GM04503 (cell line): ENCODE measurements at regions not wholly inside any gene's neighbourhood (a gene's known extent, or its start where the extent isn't known, plus 50 kb on each side); places are given as distances from the start of the nearest gene placed in this dataset.

Source experiments
- DNase-seq: peaks from one replicate; pipeline ENCODE4 v3.0.0-alpha.2; 2012; ENCODE audit warnings: low read depth

- no peak for DNase-seq
These were observed 332.0 kb downstream of the SPATA31D1 start for GRCh38 chr9:82320566-82320965.

DNA sequence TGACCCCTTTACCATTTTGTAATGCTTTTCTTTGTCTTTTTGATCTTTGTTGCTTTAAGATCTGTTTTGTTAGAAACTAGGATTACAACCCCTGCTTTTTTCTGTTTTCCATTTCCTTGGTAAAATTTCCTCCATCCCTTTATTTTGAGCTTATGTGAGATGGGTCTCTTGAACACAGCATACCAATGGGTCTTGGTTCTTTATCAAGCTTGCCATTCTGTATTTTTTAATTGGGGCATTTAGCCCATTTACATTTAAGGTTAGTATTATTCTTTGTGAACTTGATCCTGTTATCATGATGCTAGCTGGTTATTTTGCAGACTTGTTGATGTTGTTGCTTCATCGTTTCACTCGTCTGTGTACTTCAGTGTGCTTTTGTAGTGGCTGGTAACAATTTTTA, 337.3 kb downstream of the SPATA31D1 start:
- DNase-seq: no peak

- no peak for DNase-seq
These were observed 339.1 kb downstream of the SPATA31D1 start for GRCh38 chr9:82327641-82328040.

GRCh38 chr9:82331079-82331478, 342.5 kb downstream of the SPATA31D1 start:
- DNase-seq: no peak

DNA sequence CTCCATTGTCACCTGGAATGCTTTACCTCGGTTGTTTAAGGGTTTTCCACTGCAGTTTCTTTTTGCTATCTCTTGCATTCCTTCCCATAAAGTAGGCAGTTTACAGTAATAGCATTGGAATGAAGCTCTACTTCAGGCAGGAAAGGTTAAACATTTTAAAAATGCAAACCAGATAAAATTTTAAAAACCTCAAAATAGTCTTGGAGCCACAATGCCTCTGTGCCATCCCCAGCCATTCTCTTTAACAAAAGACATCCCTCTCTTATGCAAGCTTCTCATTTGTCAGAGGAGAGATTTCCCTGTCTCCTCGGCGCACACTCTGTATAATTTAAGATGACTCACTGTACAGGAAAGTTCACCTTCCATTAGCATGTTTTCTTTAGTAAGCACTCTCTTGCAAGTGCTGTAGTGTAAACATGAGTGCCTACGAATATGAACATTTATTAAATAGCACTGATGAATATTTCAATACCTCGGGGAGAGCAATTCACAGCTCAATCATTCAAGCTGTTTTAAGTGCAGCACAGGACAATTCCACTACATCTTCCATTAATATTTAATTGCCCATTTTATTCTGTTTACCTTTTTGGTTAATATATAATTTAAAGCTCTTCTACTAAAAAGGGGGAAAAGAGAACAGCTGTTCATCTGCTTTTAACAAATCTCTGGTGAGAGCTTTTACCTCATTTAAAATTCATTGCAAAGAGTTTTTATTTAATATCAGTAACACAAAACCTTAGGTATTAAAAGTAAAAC, 343.6 kb downstream of the SPATA31D1 start:
- peak; percentile 72 for DNase-seq

DNA sequence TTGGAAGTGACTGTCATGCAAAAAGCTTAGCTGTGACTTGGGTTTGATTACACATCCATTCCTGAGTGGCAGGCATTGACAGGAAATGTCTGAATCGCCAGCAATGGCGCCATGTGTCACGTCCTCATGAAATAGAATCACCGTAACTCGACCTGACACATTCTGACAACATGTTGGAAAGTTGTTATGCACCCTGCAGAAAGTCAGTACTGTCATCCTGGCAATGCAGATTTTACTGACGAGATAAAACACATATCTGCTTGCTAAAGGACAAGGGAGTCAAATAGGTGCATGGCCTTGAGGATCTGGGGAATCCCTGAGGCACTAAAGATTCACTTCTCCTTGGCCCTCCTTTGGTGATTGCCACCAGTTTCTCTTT, 344.2 kb downstream of the SPATA31D1 start:
- no peak for DNase-seq

- no peak for DNase-seq
These were observed 345.1 kb downstream of the SPATA31D1 start for GRCh38 chr9:82333671-82334070.

DNA sequence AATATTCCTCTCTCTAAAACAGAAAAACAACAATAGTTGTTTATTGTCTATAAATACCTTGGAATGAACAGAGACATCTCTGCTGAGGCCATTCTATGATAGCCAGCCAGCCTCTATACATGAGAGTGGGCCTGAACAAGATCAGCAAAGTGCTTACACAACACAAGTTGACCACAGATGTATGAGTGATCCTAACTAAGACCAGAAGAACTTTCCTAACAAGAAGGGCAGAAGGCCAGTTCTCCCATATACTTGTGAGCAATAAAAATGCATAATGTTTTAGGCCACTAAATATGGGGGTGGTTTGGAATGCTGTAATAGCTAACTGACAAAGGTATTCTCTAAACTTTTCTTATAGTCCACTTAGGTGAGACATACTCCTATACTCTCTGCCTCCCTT, 345.7 kb downstream of the SPATA31D1 start:
- DNase-seq: no peak

- no peak for DNase-seq
These were observed 348.8 kb downstream of the SPATA31D1 start for GRCh38 chr9:82337351-82337750.

DNA sequence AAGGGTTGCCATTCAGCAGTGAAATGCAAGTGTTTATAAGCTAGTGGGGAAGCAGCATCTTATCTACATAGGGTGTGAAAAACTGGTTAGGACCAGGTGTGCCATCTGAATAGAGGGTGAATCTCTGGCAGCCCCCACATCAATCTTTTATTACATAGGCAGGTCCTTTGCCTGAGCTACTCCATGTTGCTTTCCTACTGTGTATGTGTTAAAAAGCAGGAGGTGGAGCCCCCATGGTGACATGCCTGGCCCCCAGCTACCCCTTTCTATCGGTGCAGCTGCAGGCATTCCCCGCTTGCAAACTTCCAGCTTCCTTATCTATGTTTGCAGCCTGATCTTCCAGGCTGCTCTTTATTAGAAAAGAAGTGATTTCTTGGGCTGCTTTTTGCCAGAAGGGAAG, 353.5 kb downstream of the SPATA31D1 start:
- no peak for DNase-seq

DNA sequence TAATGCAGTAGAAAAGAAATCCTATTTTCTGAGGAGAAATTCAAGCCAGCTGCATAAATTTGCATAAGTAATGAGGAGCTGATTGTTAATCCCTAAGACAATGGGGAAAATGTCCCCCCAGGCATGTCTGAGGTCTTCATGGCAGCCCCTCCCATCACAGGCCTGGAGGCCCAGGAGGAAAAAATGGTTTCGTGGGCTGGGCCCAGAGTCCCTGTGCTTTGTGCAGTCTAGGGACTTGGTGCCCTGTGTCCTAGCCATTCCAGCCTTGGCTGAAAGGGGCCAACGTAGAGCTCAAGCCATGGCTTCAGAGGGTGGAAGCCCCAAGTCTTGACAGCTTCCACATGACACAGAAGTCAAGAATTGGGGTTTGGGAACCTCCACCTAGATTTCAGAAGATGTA, 357.5 kb downstream of the SPATA31D1 start:
- no peak for DNase-seq

DNA sequence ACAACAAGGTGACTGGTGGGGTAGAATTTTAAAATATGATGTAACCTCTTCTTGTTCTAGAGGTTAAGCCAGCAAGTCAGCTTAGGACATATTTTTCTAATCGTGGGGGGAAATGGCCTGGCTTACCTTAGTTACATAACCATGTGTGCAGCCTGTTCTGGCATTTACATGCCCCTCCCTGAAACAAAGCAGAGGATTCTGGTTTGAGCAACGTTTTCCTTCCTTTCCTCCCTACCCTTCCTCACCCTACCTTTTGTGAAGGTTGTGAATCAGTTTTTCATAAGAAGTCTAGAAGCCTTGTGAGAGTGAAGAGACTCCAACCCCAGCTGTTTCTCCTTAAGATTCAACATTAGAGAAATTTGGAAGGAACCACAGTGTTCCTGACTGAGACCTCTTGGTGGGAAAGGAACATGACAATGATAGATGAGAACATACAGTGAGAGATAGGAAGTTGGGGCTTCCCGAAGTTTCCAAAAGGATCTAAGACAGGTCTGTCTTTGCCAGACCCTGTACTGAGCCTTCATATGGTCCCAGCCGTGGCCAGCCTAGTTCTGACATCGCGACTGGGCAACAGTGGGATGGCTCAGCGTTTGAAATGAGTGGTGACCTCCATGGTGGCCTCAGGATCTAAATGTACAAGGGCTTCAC, 365.2 kb downstream of the SPATA31D1 start:
- DNase-seq: no peak

DNA sequence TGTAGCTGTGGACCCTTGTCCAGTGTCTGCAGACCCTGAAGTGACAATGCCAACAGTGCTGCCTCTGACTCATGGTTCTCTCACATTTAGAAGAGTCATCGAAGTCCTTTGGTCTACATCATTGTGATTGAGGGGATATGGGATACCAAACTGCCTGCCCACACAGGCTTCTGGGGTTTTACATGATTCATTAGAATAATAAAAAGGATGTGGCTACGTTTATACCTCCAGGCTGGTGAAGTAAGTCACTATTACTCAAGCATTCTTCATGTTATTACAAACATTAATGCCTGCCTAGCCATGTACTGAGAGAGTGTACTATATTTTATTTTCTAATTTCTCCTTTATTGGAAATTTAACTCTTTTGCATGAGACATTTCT, 365.7 kb downstream of the SPATA31D1 start:
- peak; percentile 36 for DNase-seq

DNA sequence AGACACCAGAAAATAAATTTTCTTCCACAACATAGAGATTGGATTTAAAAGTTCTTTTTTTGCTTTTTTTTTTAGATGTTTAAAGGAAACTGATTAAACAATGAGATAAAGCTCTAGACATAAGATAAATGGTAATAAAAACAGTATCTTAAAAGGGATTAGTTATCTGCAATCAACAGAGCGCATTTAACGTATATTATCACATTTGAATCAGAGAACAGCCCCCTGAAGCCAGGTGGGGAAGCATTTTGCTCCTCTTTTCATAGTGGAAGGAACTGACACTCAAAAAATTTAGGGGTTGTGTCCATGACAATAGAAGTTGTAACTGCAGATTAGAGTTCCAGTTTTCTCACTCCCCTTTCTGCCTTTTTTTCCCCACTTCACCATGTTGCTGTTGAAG, 367.6 kb downstream of the SPATA31D1 start:
- no peak for DNase-seq

DNA sequence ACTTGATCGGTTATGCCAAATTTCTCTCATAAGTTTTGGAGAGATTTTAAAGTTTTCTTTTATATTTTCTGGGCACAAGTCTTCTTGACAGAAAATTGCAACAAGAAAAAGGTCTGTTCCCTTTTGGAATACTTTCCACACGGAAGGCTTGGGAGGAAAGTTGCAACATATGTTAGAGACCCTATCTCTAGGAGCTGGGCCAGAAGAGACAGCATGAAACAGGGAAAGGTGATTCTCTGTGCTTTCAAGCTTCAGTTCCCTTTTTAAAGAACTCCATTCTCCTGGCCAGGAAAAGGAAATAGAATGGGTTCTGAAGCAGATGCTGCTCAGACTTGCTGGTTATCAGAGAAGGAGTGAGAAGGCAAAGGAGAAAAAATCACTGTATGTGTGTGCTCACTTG, 368.3 kb downstream of the SPATA31D1 start:
- no peak for DNase-seq

GRCh38 chr9:82363198-82363597, 374.6 kb downstream of the SPATA31D1 start:
- DNase-seq: no peak

- DNase-seq: no peak
These were observed 375.1 kb downstream of the SPATA31D1 start for GRCh38 chr9:82363682-82364081.

- DNase-seq: no peak
These were observed 378.4 kb downstream of the SPATA31D1 start for GRCh38 chr9:82367016-82367415.

DNA sequence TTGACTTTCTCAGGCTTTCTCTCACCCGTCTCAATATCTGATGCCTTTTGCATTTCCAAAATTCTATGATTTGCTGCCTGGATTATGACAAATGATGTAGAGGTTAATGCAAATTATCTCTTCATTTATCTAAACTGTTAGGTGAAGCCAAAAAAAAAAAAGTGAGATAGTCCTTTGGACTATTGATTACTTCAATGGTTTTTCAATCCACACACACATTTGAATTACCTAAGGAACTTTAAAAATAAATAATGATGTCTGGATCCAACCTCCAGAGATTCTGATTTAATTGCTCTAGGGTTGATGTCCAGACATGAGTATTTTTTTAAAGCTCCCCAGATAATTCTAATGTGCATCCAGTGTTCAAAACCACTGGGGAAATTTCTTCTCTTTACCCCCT, 379.4 kb downstream of the SPATA31D1 start:
- no peak for DNase-seq

DNA sequence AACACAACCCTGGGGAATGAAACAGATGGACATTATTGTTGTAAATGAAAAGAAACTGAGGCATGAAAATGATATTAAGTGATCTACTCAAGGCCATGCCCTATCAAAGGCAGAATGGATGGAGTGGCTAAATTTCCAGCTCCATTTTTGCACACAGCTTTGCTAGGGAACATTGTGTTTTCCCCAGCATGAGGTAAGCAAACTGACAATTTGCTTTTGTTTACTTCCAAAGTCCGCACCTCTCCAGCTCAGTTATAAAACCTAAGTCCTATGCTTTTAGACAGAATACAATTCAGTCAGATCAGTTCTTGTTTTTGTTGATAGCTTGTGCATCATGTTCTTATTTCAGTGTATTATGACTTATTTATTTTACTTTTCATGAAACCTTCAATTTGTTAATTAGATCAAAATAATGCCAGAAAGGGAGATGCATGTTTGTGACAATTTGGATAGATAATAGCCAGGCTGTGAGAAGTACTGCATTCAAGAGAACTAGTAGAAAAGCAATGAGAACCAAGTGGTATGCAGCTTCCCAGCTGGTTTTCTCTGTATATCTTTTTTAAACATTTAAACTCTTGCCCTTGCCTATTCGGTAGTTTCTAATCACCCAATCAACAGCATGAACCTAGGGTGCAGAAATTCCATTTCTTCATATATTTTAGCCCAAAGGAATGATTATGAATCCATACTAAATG, 380.8 kb downstream of the SPATA31D1 start:
- DNase-seq: no peak

- DNase-seq: no peak
These were observed 386.5 kb downstream of the SPATA31D1 start for GRCh38 chr9:82375041-82375440.

DNA sequence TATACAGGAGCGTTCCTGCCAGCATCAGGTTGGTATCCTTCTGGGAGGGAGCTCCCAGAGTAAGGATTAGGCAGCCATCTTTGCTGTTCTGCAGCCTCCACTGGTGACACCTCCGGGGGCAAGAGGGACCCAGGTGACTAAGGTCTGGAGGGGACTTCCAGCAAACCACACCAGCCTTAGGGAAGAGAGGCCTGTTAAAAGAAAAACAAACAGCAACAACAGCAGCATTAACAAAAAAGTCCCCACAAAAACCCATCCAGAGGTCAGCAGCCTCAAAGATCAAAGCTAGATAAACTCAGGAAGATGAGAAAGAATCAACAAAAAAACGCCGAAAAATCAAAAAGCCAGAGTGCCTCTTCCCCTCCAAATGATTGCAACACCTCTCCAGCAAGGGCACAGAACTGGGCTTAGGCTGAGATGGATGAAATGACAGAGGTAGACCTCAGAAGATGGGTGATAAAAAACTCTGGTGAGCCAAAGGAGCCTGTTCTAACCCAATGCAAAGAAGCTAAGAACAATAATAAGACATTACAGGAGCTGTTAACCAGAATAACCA, 388.2 kb downstream of the SPATA31D1 start:
- no peak for DNase-seq
